ENCODE measurements at regions not wholly inside any gene's neighbourhood (a gene's known extent, or its start where the extent isn't known, plus 50 kb on each side); places are given as distances from the start of the nearest gene placed in this dataset.

- no peak for ATAC-seq
- no peak overlapping the region for H3K27ac ChIP-seq (ENCODE audit: control insufficient read depth, insufficient read depth)
- POLR2A ChIA-PET, result interaction anchor here (0.8 kb wide), 1 partner anchor 536 kb away, joined by 3 read pairs; no protein-coding TSS in a partner anchor
- H3K4me1 ChIP-seq (ENCODE audit: control insufficient read depth, insufficient read depth, low read length), result no peaks in the 10 kb centered on the region
- no peak for FAIRE-seq
- intact Hi-C loops (cut with micrococcal nuclease; ENCODE audit: unreplicated experiment), result loop anchor here (5.0 to 10.0 kb wide), 2 partner anchors 371 to 893 kb away; no protein-coding TSS in a partner anchor
- H3K9me3 ChIP-seq (replicated peaks; ENCODE audit: control insufficient read depth, insufficient read depth, low read length), result no peaks in the 10 kb centered on the region
- RAD21 ChIA-PET (ENCODE audit: unreplicated experiment), result no interaction called here
- no peaks in the 10 kb centered on the region for H3K79me2 ChIP-seq (ENCODE audit: control insufficient read depth, insufficient read depth, low read length)
- DNase-seq (ENCODE audit: low read depth, low spot score), result no peak
- H3K9ac ChIP-seq (ENCODE audit: control insufficient read depth, insufficient read depth, low read length), result no peak overlapping the region
- no peak overlapping the region for H3K4me3 ChIP-seq
- BruUV-seq (replicated peaks), result no TSS peak
- peaks cover 0 to 3% of the 10 kb centered on the region in 2 experiments; a peak in 2 of 4 replicates for H3K27me3 ChIP-seq (replicated peaks in 1 of 2; ENCODE audit: control insufficient read depth in 2 of 2, insufficient read depth in 2 of 2, low read length in 1 of 2)
- no peak overlapping the region for H2AFZ ChIP-seq (ENCODE audit: control insufficient read depth, low read depth, low read length)
- SMC1A ChIA-PET (ENCODE audit: uncharacterized antibody, unreplicated experiment), result interaction anchor here (1.4 to 3.1 kb wide), 2 partner anchors 249 to 535 kb away, joined by 4 to 11 read pairs; no protein-coding TSS in a partner anchor
- H4K20me1 ChIP-seq (ENCODE audit: control insufficient read depth, insufficient read depth), result no peaks in the 10 kb centered on the region
- WGBS (ENCODE audit: insufficient coverage, insufficient replicate concordance, low lambda C conversion rate, missing lambda C conversion rate), result 18% methylated on average over 2 of the region's 2 CpGs
- CTCF ChIA-PET, result interaction anchor here (1.2 to 2.7 kb wide), 2 partner anchors 27 to 536 kb away, joined by 4 to 14 read pairs; no protein-coding TSS in a partner anchor
- in situ Hi-C loops (cut with MboI), result loop anchor here (5.0 to 25.0 kb wide), 3 partner anchors 533 to 901 kb away; partner anchors contain the start of gene MYCN
- no peak overlapping the region for H3K4me2 ChIP-seq (ENCODE audit: control insufficient read depth, insufficient read depth)
- no peaks in the 10 kb centered on the region for H3K36me3 ChIP-seq (ENCODE audit: control insufficient read depth in 2 of 2, insufficient read depth in 2 of 2, low read length in 1 of 2)
- TF ChIP-seq BMI1 (IDR thresholded peaks at IDR 0.05; ENCODE audit: borderline replicate concordance), result no peak
- no peak for TF ChIP-seq NFYB (IDR thresholded peaks at IDR 0.05; ENCODE audit: insufficient read depth, low read depth, low read length)
- no peak for TF ChIP-seq CEBPZ (IDR thresholded peaks at IDR 0.05; ENCODE audit: low read depth, low read length)
- no peak for TF ChIP-seq USF2 (IDR thresholded peaks at IDR 0.05; ENCODE audit: borderline replicate concordance, low read depth, low read length)
- TF ChIP-seq CUX1 (IDR thresholded peaks at IDR 0.05; ENCODE audit: insufficient replicate concordance, low read depth, low read length), result no peak
- TF ChIP-seq ZNF274 (IDR thresholded peaks at IDR 0.05; ENCODE audit: insufficient read depth, insufficient read length), result no peak
- TF ChIP-seq MLLT1 (IDR thresholded peaks at IDR 0.05), result no peak
- TF ChIP-seq ZBTB4 (CRISPR knock-in tag; IDR thresholded peaks at IDR 0.05), result no peak
Measured at GRCh38 chr2:16774091-16774490, 108.5 kb upstream of the CYRIA start.
